Progenitor cell of endocrine pancreas (in vitro differentiated cells): ENCODE measurements at regions not wholly inside any gene's neighbourhood (a gene's known extent, or its start where the extent isn't known, plus 50 kb on each side); places are given as distances from the start of the nearest gene placed in this dataset.
A peak's percentile ranks its signal among the peaks of the same experiment; 100 is the strongest.

Source experiments
- DNase-seq: peaks from one replicate; pipeline ENCODE4 v3.0.0; 2021; ENCODE audit warnings: low spot score; ENCODE audit not compliant: unreplicated experiment
- H3K27ac Mint-ChIP-seq: 2 replicates; pipeline ENCODE4 v1.8.0; 2021; ENCODE audit warnings: mild to moderate bottlenecking, moderate library complexity, mixed read lengths
- H3K27me3 Mint-ChIP-seq: 2 replicates; pipeline ENCODE4 v1.8.0; 2021; ENCODE audit warnings: mixed read lengths
- H3K36me3 Mint-ChIP-seq: 2 replicates; pipeline ENCODE4 v1.8.0; 2022; ENCODE audit warnings: mixed read lengths; ENCODE audit not compliant: insufficient read depth
- H3K4me1 Mint-ChIP-seq: 2 replicates; pipeline ENCODE4 v1.8.0; 2021; ENCODE audit warnings: low read depth, mixed read lengths
- H3K4me3 Mint-ChIP-seq: 2 replicates; pipeline ENCODE4 v1.8.0; 2021; ENCODE audit warnings: low read depth, mild to moderate bottlenecking, moderate library complexity, mixed read lengths
- H3K9me3 Mint-ChIP-seq: 2 replicates; pipeline ENCODE4 v1.8.0; 2021; ENCODE audit warnings: low read depth, mixed read lengths
- TF ChIP-seq, protein P1 (sequence below): fragments of 200-600 bp; sonication (generic); IDR thresholded peaks from one replicate; pipeline ENCODE4 v1.5.0; 2021; ENCODE audit warnings: antibody characterized with exemption, mild to moderate bottlenecking; ENCODE audit not compliant: unreplicated experiment

- peak overlapping the region; percentile 79 for H3K27ac Mint-ChIP-seq
- peak overlapping the region; percentile 74 for H3K4me3 Mint-ChIP-seq
- H3K36me3 Mint-ChIP-seq, result no peaks in the 10 kb centered on the region
- peak; percentile 29 for DNase-seq
- TF ChIP-seq, protein P1, sequence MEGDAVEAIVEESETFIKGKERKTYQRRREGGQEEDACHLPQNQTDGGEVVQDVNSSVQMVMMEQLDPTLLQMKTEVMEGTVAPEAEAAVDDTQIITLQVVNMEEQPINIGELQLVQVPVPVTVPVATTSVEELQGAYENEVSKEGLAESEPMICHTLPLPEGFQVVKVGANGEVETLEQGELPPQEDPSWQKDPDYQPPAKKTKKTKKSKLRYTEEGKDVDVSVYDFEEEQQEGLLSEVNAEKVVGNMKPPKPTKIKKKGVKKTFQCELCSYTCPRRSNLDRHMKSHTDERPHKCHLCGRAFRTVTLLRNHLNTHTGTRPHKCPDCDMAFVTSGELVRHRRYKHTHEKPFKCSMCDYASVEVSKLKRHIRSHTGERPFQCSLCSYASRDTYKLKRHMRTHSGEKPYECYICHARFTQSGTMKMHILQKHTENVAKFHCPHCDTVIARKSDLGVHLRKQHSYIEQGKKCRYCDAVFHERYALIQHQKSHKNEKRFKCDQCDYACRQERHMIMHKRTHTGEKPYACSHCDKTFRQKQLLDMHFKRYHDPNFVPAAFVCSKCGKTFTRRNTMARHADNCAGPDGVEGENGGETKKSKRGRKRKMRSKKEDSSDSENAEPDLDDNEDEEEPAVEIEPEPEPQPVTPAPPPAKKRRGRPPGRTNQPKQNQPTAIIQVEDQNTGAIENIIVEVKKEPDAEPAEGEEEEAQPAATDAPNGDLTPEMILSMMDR, result no peak
- H3K27me3 Mint-ChIP-seq, result peaks cover 65% of the 10 kb centered on the region
- no peaks in the 10 kb centered on the region for H3K9me3 Mint-ChIP-seq
- H3K4me1 Mint-ChIP-seq, result peaks cover 14% of the 10 kb centered on the region
Measured at GRCh38 chr2:118223992-118224894, 136.0 kb downstream of the INSIG2 start.

DNA sequence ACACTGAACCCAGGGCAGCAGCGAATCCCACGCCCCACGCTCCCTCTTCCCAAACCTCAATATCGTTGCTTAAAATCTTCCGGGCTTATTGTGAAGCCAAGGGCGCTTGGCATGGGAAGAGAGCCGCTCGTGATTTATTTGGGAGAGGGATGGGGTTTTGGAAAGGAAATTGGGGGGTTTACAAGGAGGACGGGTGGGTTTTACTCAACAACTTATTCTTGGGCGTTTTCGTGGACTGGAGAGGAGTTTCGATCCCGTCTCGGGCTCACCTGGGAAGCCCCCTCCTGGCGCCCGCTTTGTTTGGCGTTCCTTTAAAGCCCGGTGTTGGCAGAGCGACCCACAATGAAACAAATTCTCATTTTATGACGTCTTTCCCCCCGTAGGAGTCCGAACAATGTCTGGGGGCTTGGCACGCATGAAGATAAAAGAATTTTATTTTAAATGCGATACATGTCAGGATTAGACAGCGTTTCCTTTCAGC lies 135.3 kb downstream of the INSIG2 start:
- H3K27me3 Mint-ChIP-seq, result peaks cover 64% of the 10 kb centered on the region
- peak overlapping the region; percentile 79 for H3K27ac Mint-ChIP-seq
- no peak for DNase-seq
- TF ChIP-seq, protein P1, result no peak
- no peaks in the 10 kb centered on the region for H3K9me3 Mint-ChIP-seq
- peaks cover 14% of the 10 kb centered on the region for H3K4me1 Mint-ChIP-seq
- H3K4me3 Mint-ChIP-seq, result peak overlapping the region; percentile 74
- H3K36me3 Mint-ChIP-seq, result no peaks in the 10 kb centered on the region

- TF ChIP-seq, protein P1, result no peak
- Mint-ChIP-seq H3K4me1 (peaks cover 14% of the 10 kb centered on the region), H3K4me3 (peak overlapping the region; percentile 74), H3K27ac (no peak overlapping the region), H3K9me3 (no peaks in the 10 kb centered on the region), H3K27me3 (peaks cover 57% of the 10 kb centered on the region), H3K36me3 (no peaks in the 10 kb centered on the region)
- no peak for DNase-seq
Measured at GRCh38 chr2:118222672-118223421, 134.6 kb downstream of the INSIG2 start.

DNA sequence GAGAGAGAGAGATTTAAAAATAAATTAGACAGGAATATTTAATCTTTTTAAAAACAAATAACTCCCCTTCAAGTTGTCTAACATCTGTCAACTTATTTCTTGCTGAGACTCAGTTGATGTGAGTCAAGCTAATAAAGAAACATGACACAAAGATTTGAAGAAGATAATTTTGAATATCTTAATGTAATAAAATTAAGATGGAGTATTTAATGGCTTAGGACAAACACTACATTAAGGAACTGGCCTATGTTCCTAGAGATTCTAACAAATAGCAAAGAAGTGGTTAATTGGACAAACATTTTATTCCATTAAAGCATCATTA lies 134.0 kb downstream of the INSIG2 start:
- H3K9me3 Mint-ChIP-seq, result no peaks in the 10 kb centered on the region
- peaks cover 51% of the 10 kb centered on the region for H3K27me3 Mint-ChIP-seq

More for the DNA sequence above, 134.0 kb downstream of the INSIG2 start:
- no peak overlapping the region for H3K4me3 Mint-ChIP-seq
- no peaks in the 10 kb centered on the region for H3K36me3 Mint-ChIP-seq
- TF ChIP-seq, protein P1, result no peak
- H3K27ac Mint-ChIP-seq, result no peak overlapping the region
- peaks cover 14% of the 10 kb centered on the region for H3K4me1 Mint-ChIP-seq
- DNase-seq, result no peak
